ENCODE measurements at regions not wholly inside any gene's neighbourhood (a gene's known extent, or its start where the extent isn't known, plus 50 kb on each side); places are given as distances from the start of the nearest gene placed in this dataset.
"Not testable (repeated sequence)": the region's sequence is repeated elsewhere in the genome, so short reads cannot be mapped to it uniquely, and the experiment has no call there.

DNA sequence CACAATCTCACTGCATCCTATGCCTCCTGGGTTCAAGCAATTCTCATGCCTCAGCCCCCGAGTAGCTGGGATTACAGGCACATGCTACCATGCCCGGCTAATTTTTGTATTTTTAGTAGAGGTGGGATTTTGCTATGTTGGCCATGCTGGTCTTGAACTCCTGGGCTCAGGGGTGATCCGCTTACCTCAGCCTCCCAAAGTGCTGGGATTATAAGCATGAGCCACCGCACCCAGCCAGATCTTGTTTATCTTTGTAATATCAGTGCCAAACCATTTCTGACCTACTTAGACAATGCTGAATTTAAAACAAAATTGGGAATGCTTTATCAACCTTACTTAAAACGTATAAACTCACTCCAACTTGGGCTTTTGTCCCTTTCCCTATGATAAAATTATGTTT, 103.7 kb upstream of the GBE1 start:
- not testable (repeated sequence) for DNase-seq; H3K4me1 Mint-ChIP-seq; H3K27ac Mint-ChIP-seq; H3K9me3 Mint-ChIP-seq; H3K4me3 Mint-ChIP-seq; H3K36me3 Mint-ChIP-seq (ENCODE audit: low read depth); H3K27me3 Mint-ChIP-seq; ATAC-seq

DNA sequence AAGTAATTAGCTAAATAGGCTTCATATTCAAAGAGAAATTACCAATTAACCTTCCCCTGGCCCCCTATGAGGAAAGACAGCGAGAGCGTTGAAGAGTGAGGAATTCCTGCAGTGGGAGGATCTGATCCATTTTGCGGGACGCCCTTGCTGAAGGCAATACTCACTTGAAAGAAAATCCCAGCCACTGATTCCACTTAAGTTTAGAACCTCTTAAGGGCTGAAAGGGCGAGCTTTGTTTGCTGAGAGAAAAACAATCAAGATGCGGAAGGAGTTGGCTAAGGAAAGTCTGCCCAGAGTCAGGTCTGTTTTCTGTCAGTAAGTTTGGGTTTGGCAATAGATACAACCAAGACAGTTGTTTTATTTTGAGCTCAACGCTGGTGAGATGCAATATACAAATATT, 102.8 kb upstream of the GBE1 start:
- Mint-ChIP-seq H3K4me1 (no peaks in the 10 kb centered on the region), H3K9me3 (no peaks in the 10 kb centered on the region), H3K4me3 (no peak overlapping the region), H3K27ac (no peak overlapping the region), H3K27me3 (peaks cover 5% of the 10 kb centered on the region), H3K36me3 (ENCODE audit: low read depth) (no peaks in the 10 kb centered on the region)
- DNase-seq (no peak), ATAC-seq (no peak)

- no peak for DNase-seq
- ATAC-seq = no peak
- no peaks in the 10 kb centered on the region for H3K36me3 Mint-ChIP-seq (ENCODE audit: low read depth)
- H3K27me3 Mint-ChIP-seq = peaks cover 5% of the 10 kb centered on the region
- no peaks in the 10 kb centered on the region for H3K4me1 Mint-ChIP-seq
- H3K9me3 Mint-ChIP-seq = no peaks in the 10 kb centered on the region
- no peak overlapping the region for H3K27ac Mint-ChIP-seq
- no peak overlapping the region for H3K4me3 Mint-ChIP-seq
These were observed 102.3 kb upstream of the GBE1 start for GRCh38 chr3:81863756-81864155.

DNA sequence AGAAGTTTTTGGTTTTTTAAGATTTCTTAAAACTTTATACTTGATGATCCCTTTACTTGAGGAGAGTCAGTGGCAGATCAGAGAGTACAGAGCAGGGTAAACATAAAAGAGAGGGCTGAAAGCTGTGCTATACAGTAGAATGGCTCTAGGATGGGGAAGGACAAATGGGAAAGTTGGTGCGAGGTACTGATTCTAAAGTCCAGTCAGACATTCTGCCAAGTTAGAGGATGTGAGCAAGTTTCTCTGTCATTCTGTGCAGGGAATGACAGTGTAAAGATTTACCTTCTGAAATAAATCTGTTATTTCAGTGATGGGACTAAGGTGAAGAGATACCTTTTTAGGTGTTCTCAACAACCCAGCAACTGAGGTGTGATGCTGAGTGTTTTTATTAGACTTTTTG, 100.1 kb upstream of the GBE1 start:
- ATAC-seq (no peak), DNase-seq (no peak)
- Mint-ChIP-seq H3K4me1 (no peaks in the 10 kb centered on the region), H3K4me3 (no peak overlapping the region), H3K27me3 (peaks cover 5% of the 10 kb centered on the region), H3K9me3 (no peaks in the 10 kb centered on the region), H3K27ac (no peak overlapping the region), H3K36me3 (ENCODE audit: low read depth) (no peaks in the 10 kb centered on the region)

DNA sequence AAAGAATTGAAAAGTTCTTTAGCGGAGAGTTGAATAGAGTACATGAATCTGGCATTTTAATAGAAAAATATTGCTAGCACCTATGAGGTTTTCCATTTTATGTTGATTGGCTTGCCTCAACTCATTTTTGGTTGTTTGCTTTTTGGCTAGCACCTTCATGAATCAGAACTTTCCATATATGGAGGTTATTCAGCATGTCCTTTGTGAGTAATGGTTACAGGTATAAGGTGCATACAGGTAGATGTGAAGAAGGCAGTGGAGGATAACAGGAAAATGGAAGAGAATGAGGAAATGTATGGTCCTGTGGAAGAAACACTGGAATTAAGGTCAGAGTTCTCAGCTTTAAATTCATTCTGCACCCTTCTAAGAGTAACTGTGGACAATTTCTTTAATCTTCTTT, 98.1 kb upstream of the GBE1 start:
- no peak overlapping the region for H3K4me3 Mint-ChIP-seq
- H3K4me1 Mint-ChIP-seq = no peaks in the 10 kb centered on the region
- no peak overlapping the region for H3K27ac Mint-ChIP-seq
- H3K36me3 Mint-ChIP-seq (ENCODE audit: low read depth) = no peaks in the 10 kb centered on the region
- H3K27me3 Mint-ChIP-seq = peaks cover 3% of the 10 kb centered on the region
- DNase-seq (no peak), ATAC-seq (no peak)
- H3K9me3 Mint-ChIP-seq = no peaks in the 10 kb centered on the region

DNA sequence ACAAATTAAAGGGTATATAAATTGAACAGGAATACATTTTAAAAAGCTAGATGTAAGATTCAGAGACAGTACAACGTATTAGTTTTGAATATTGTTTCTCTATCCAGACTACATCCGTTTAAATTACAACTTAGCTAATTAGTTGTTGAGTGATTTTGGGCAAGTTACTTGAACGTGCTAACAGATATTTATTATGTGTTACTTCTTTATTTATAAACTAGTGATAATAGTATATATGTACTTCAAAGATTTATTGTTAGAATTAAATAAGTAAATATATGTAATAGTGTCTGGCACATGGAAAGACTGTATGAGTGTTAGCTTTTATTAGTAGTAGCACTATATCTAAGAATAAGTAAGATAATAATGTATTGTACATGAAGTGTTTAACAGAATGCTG, 92.0 kb upstream of the GBE1 start:
- DNase-seq (no peak), ATAC-seq (no peak)
- Mint-ChIP-seq H3K9me3 (no peaks in the 10 kb centered on the region), H3K4me3 (no peak overlapping the region), H3K4me1 (no peaks in the 10 kb centered on the region), H3K36me3 (ENCODE audit: low read depth) (no peaks in the 10 kb centered on the region), H3K27ac (no peak overlapping the region), H3K27me3 (no peaks in the 10 kb centered on the region)

- no peak for DNase-seq
- H3K27me3 Mint-ChIP-seq = no peaks in the 10 kb centered on the region
- H3K4me1 Mint-ChIP-seq = no peaks in the 10 kb centered on the region
- no peaks in the 10 kb centered on the region for H3K36me3 Mint-ChIP-seq (ENCODE audit: low read depth)
- no peak overlapping the region for H3K27ac Mint-ChIP-seq
- ATAC-seq = no peak
- H3K4me3 Mint-ChIP-seq = no peak overlapping the region
- no peaks in the 10 kb centered on the region for H3K9me3 Mint-ChIP-seq
These were observed 89.7 kb upstream of the GBE1 start for GRCh38 chr3:81851176-81851575.

GRCh38 chr3:81846988-81847387, 85.5 kb upstream of the GBE1 start:
- Mint-ChIP-seq H3K9me3 (no peaks in the 10 kb centered on the region), H3K36me3 (ENCODE audit: low read depth) (no peaks in the 10 kb centered on the region), H3K27ac (no peak overlapping the region), H3K27me3 (no peaks in the 10 kb centered on the region), H3K4me3 (no peak overlapping the region), H3K4me1 (no peaks in the 10 kb centered on the region)
- ATAC-seq (no peak), DNase-seq (no peak)

GRCh38 chr3:81841540-81841939, 80.1 kb upstream of the GBE1 start:
- DNase-seq (no peak), ATAC-seq (no peak)
- Mint-ChIP-seq H3K27ac (no peak overlapping the region), H3K27me3 (peaks cover 6% of the 10 kb centered on the region), H3K9me3 (no peaks in the 10 kb centered on the region), H3K4me3 (no peak overlapping the region), H3K36me3 (ENCODE audit: low read depth) (no peaks in the 10 kb centered on the region), H3K4me1 (peaks cover 5% of the 10 kb centered on the region)

GRCh38 chr3:81839504-81840094, 78.2 kb upstream of the GBE1 start:
- Mint-ChIP-seq H3K9me3 (no peaks in the 10 kb centered on the region), H3K27me3 (peaks cover 6% of the 10 kb centered on the region), H3K36me3 (ENCODE audit: low read depth) (no peaks in the 10 kb centered on the region), H3K4me3 (no peak overlapping the region), H3K4me1 (peaks cover 5% of the 10 kb centered on the region), H3K27ac (no peak overlapping the region)
- no peak for ATAC-seq
- no peak for DNase-seq

DNA sequence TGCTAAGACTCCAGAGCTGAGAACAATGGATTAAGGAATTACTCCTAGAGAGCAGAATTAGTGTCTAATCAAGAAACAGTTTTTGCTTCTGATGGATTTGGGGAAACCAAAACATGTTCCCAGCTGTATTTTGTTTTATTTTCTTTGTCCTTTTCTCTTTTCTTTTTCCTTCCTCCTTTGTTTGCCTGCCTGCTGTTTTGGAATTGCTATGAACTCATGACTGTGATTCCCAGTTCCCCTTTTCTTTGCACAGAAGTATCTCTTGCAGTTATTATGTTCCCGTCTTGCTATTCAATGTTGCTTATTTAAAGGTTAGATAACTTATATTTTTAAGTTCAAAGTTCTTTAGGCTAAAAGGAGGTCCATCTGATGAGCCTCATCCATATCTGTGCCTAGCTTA, 77.0 kb upstream of the GBE1 start:
- ATAC-seq = no peak
- Mint-ChIP-seq H3K27me3 (peaks cover 6% of the 10 kb centered on the region), H3K36me3 (ENCODE audit: low read depth) (no peaks in the 10 kb centered on the region), H3K27ac (no peak overlapping the region), H3K4me3 (no peak overlapping the region), H3K9me3 (no peaks in the 10 kb centered on the region), H3K4me1 (peaks cover 5% of the 10 kb centered on the region)
- no peak for DNase-seq

DNA sequence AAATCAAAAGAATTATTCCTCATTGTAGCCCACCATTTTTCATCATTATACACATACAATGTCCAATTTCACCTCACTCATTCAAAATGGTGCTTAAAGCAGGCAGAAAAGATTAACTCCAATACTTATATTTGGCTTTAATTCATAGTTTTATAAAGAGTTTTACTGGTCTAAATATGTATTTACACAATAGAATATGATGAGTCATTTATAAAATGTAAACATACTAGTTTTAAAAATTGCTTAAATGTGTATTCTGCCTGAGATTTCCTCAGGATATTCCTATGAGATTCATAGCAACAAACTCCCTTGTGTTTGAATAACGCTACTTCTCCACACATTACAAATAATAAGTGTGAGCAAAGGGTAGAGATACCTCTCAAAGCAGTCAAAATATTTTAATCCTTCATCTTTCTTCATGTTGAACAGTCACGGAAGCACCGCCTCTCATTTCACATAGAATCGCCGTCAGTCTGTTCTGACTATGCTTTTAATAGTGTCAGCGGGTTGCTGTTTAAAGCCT, 75.7 kb upstream of the GBE1 start:
- Mint-ChIP-seq H3K4me1 (peaks cover 5% of the 10 kb centered on the region), H3K4me3 (no peak overlapping the region), H3K9me3 (no peaks in the 10 kb centered on the region), H3K36me3 (ENCODE audit: low read depth) (no peaks in the 10 kb centered on the region), H3K27ac (no peak overlapping the region), H3K27me3 (peaks cover 9% of the 10 kb centered on the region)
- ATAC-seq = no peak
- no peak for DNase-seq

DNA sequence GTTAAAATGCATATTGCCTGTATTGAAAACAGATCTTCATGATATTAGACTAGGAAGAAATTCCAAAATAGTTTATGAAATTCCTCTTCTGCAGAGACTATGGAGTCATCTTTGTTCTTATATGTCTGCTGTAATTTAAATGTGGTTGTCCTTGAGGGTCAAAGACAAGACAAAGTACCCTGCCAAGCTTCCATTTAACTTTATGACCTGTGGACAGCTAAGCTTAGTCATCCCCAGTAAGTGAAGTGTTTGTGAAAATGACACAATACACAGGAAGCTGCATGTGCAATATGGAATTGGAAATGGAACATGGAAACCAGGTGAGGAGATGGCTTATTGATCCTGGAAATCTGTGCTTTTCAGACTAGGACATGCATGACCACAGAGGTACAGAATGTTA, 68.5 kb upstream of the GBE1 start:
- no peak for ATAC-seq

GRCh38 chr3:81829272-81829671, 67.8 kb upstream of the GBE1 start:
- H3K27ac Mint-ChIP-seq; H3K4me1 Mint-ChIP-seq; H3K9me3 Mint-ChIP-seq; ATAC-seq; H3K4me3 Mint-ChIP-seq; H3K27me3 Mint-ChIP-seq; H3K36me3 Mint-ChIP-seq (ENCODE audit: low read depth); DNase-seq: not testable (repeated sequence)

More for the DNA sequence above, 68.5 kb upstream of the GBE1 start:
- no peak for DNase-seq
- H3K36me3 Mint-ChIP-seq (ENCODE audit: low read depth) = no peaks in the 10 kb centered on the region
- no peaks in the 10 kb centered on the region for H3K4me1 Mint-ChIP-seq
- no peak overlapping the region for H3K27ac Mint-ChIP-seq
- no peaks in the 10 kb centered on the region for H3K9me3 Mint-ChIP-seq
- no peak overlapping the region for H3K4me3 Mint-ChIP-seq
- H3K27me3 Mint-ChIP-seq = peaks cover 5% of the 10 kb centered on the region

DNA sequence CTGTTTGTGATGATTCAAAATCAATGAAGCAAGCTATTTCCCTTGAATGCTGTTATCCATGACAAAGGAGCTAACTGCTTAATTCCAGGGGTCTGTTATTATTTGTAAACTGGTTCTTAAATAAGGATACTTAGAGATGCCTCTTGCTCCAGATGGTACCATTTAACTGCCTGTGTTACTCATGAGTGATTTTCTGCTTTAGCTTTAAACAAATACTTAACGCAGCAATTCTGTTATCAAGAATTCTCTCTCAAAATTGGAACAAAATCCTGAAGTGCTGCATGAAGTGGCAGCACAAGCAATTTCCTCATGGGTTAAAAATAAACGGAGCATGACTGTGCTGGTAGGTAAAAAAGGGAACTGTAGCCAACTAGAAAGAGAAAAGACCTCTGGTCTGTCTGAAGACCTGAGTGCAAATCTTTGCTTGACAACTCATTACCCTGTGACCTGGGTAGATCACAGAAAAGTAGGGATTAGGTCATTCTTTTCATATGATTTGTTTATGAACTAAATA, 62.5 kb upstream of the GBE1 start:
- Mint-ChIP-seq H3K36me3 (ENCODE audit: low read depth) (no peaks in the 10 kb centered on the region), H3K27me3 (peaks cover 2% of the 10 kb centered on the region), H3K27ac (no peak overlapping the region), H3K9me3 (peaks cover 4% of the 10 kb centered on the region), H3K4me1 (no peaks in the 10 kb centered on the region), H3K4me3 (no peak overlapping the region)
- DNase-seq = no peak
- ATAC-seq = no peak

DNA sequence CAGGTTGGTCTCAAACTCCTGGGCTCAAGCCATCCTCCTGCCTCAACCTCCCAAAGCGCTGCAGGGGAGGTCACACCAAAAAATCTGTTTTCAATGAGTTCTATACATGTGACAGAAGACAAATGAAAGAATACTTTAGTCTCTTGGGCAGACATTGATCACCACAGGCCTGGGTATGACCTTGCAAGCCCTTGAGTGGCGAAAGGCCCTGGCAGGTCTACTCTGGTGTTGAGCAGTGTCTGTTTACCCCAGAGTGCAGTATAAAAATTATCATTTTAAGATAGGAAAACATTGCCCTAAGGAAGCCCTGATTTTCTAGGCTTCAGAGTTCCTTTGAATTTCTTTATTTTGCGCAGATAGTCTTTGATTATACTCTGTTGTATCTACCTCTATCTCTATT, 61.6 kb upstream of the GBE1 start:
- H3K9me3 Mint-ChIP-seq = peaks cover 4% of the 10 kb centered on the region
- DNase-seq (no peak), ATAC-seq (no peak)
- no peak overlapping the region for H3K4me3 Mint-ChIP-seq
- no peaks in the 10 kb centered on the region for H3K36me3 Mint-ChIP-seq (ENCODE audit: low read depth)
- no peaks in the 10 kb centered on the region for H3K4me1 Mint-ChIP-seq
- H3K27ac Mint-ChIP-seq = no peak overlapping the region
- H3K27me3 Mint-ChIP-seq = peaks cover 2% of the 10 kb centered on the region
